ENCODE measurements at regions not wholly inside any gene's neighbourhood (a gene's known extent, or its start where the extent isn't known, plus 50 kb on each side); places are given as distances from the start of the nearest gene placed in this dataset.

- TF ChIP-seq CTCF (conservative IDR thresholded peaks at IDR 0.05; ENCODE audit: low read length), result no peak
- no peak for DNase-seq (ENCODE audit: low read depth)
- H3K4me3 ChIP-seq (ENCODE audit: low read length), result no peak overlapping the region
Observed at GRCh38 chr16:54554581-54554980, 268.0 kb upstream of the IRX3 start.

GRCh38 chr16:54548281-54548680 lies 261.7 kb upstream of the IRX3 start:
- DNase-seq (ENCODE audit: low read depth), result no peak
- TF ChIP-seq CTCF (conservative IDR thresholded peaks at IDR 0.05; ENCODE audit: low read length), result no peak
- no peak overlapping the region for H3K4me3 ChIP-seq (ENCODE audit: low read length)

GRCh38 chr16:54547052-54547451 lies 260.5 kb upstream of the IRX3 start:
- TF ChIP-seq CTCF (conservative IDR thresholded peaks at IDR 0.05; ENCODE audit: low read length), result no peak
- no peak for DNase-seq (ENCODE audit: low read depth)
- no peak overlapping the region for H3K4me3 ChIP-seq (ENCODE audit: low read length)

- no peak for DNase-seq (ENCODE audit: low read depth)
- TF ChIP-seq CTCF (conservative IDR thresholded peaks at IDR 0.05; ENCODE audit: low read length), result no peak
- no peak overlapping the region for H3K4me3 ChIP-seq (ENCODE audit: low read length)
Observed at GRCh38 chr16:54546521-54546920, 259.9 kb upstream of the IRX3 start.

- no peak for TF ChIP-seq CTCF (conservative IDR thresholded peaks at IDR 0.05; ENCODE audit: low read length)
- DNase-seq (ENCODE audit: low read depth), result no peak
- no peak overlapping the region for H3K4me3 ChIP-seq (ENCODE audit: low read length)
Observed at GRCh38 chr16:54545854-54546511, 259.4 kb upstream of the IRX3 start.

- no peak for TF ChIP-seq CTCF (conservative IDR thresholded peaks at IDR 0.05; ENCODE audit: low read length)
- no peak for DNase-seq (ENCODE audit: low read depth)
- H3K4me3 ChIP-seq (ENCODE audit: low read length), result no peak overlapping the region
Observed at GRCh38 chr16:54544553-54545180, 258.1 kb upstream of the IRX3 start.

- no peak for DNase-seq (ENCODE audit: low read depth)
- no peak for TF ChIP-seq CTCF (conservative IDR thresholded peaks at IDR 0.05; ENCODE audit: low read length)
- H3K4me3 ChIP-seq (ENCODE audit: low read length), result no peak overlapping the region
Observed at GRCh38 chr16:54542805-54543505, 256.4 kb upstream of the IRX3 start.
